H1 (cell line): ENCODE measurements at regions not wholly inside any gene's neighbourhood (a gene's known extent, or its start where the extent isn't known, plus 50 kb on each side); places are given as distances from the start of the nearest gene placed in this dataset.

ENCODE experiments used
- CTCF ChIA-PET: fragments of 300-600 bp; sonication (Branson Sonifier 250); formaldehyde crosslinking; loops from one replicate; lab custom pipeline; 2021; ENCODE audit not compliant: partially characterized antibody; lab: Charles Lee
- POLR2A ChIA-PET: fragments of 300-600 bp; sonication (Branson Sonifier 250); formaldehyde crosslinking; loops from one replicate; lab custom pipeline; 2021; ENCODE audit warnings: inconsistent platforms; ENCODE audit not compliant: partially characterized antibody; lab: Charles Lee
- DNase-seq, 2 experiments: peaks; one replicate each; pipeline versions ENCODE4 v3.0.0 to v3.0.0-alpha.2; 2010 to 2022; ENCODE audit warnings: low spot score in 2 of 2, low read depth in 1 of 2, mixed read lengths in 1 of 2
- FAIRE-seq: peaks from 2 replicates; lab custom pipeline; 2011; peaks lifted over from hg19 to GRCh38; lab: Jason Lieb, UNC
- H2AFZ ChIP-seq: 2 replicates; pipeline ENCODE4 v1.8.1; 2012; ENCODE audit warnings: low read length, inconsistent platforms
- H2AK5ac ChIP-seq: 2 replicates; pipeline ENCODE4 v1.6.1; 2013; ENCODE audit warnings: low read depth, low read length
- H2BK120ac ChIP-seq: replicated peaks from 2 replicates; pipeline ENCODE3; 2013; ENCODE audit warnings: low read depth, low read length, inconsistent platforms
- H2BK12ac ChIP-seq: 2 replicates; pipeline ENCODE4 v1.6.1; 2013; ENCODE audit warnings: low read depth, low read length
- H2BK15ac ChIP-seq: 2 replicates; pipeline ENCODE4 v1.6.1; 2013; ENCODE audit warnings: low read length
- H2BK20ac ChIP-seq: 2 replicates; pipeline ENCODE4 v1.6.1; 2013; ENCODE audit warnings: low read length
- H2BK5ac ChIP-seq: 2 replicates; pipeline ENCODE4 v1.6.1; 2013; ENCODE audit warnings: low read depth, low read length
- H3K14ac ChIP-seq: 2 replicates; pipeline ENCODE4 v1.6.1; 2013; ENCODE audit warnings: inconsistent platforms; ENCODE audit not compliant: insufficient read length
- H3K18ac ChIP-seq: 2 replicates; pipeline ENCODE4 v1.6.1; 2013; ENCODE audit warnings: low read length; ENCODE audit errors: extremely low read depth
- H3K23ac ChIP-seq: 2 replicates; pipeline ENCODE4 v1.6.1; 2013; ENCODE audit warnings: inconsistent platforms; ENCODE audit not compliant: insufficient read length
- H3K23me2 ChIP-seq: 2 replicates; pipeline ENCODE4 v1.6.1; 2013; ENCODE audit warnings: low read depth, low read length
- H3K27ac ChIP-seq: 2 replicates; pipeline ENCODE4 v1.6.1; 2011; ENCODE audit warnings: low read depth, low read length, inconsistent platforms
- H3K27me3 ChIP-seq, 4 experiments: replicated peaks in 1 of 4; 1 replicate in 1 of 4; 2 replicates in 3 of 4; pipeline versions ENCODE4 v1.6.1 to v1.8.1; 2011 to 2013; ENCODE audit warnings: low read length in 3 of 4, mild to moderate bottlenecking in 3 of 4, inconsistent platforms in 2 of 4, mixed read lengths in 2 of 4, moderate library complexity in 1 of 4; ENCODE audit not compliant: control insufficient read depth in 3 of 4, insufficient read depth in 3 of 4; ENCODE audit errors: extremely low read depth in 1 of 4
- H3K36me3 ChIP-seq, 4 experiments: 2 replicates each; pipeline versions ENCODE4 v1.6.1 to v1.8.1; 2011 to 2013; ENCODE audit warnings: mild to moderate bottlenecking in 4 of 4, low read length in 3 of 4, moderate library complexity in 2 of 4, control low read depth in 1 of 4, inconsistent platforms in 1 of 4; ENCODE audit not compliant: insufficient read depth in 4 of 4, control insufficient read depth in 2 of 4
- H3K4ac ChIP-seq: replicated peaks from 2 replicates; pipeline ENCODE3; 2013; ENCODE audit warnings: low read length, low read depth, mixed read lengths, inconsistent platforms; ENCODE audit not compliant: insufficient read length
- H3K4me1 ChIP-seq, 4 experiments: replicated peaks in 1 of 4; 1 replicate in 1 of 4; 2 replicates in 3 of 4; pipeline versions ENCODE4 v1.6.1 to v1.8.1; 2011 to 2013; ENCODE audit warnings: low read length in 3 of 4, inconsistent platforms in 2 of 4, mixed read lengths in 1 of 4; ENCODE audit not compliant: insufficient read depth in 4 of 4, control insufficient read depth in 3 of 4
- H3K4me2 ChIP-seq, 2 experiments: 2 replicates each; pipeline versions ENCODE4 v1.6.1 to v1.8.1; 2011 to 2013; ENCODE audit warnings: low read depth in 2 of 2, low read length in 2 of 2, control low read depth in 1 of 2, inconsistent platforms in 1 of 2, mild to moderate bottlenecking in 1 of 2; ENCODE audit not compliant: insufficient read depth in 1 of 2
- H3K4me3 ChIP-seq, 4 experiments: fragments of 200-600, 300-600 bp in 1 of 4; sonication (generic), shearing (Covaris generic), sonication (Bioruptor Twin) in 1 of 4; 2 replicates each; pipeline versions ENCODE4 v1.5.1 to v1.8.1; 2011 to 2016; ENCODE audit warnings: low read length in 4 of 4, low read depth in 3 of 4, control low read depth in 2 of 4, inconsistent platforms in 2 of 4, mild to moderate bottlenecking in 2 of 4, mixed read lengths in 1 of 4, moderate library complexity in 1 of 4; ENCODE audit not compliant: insufficient read depth in 2 of 4; ENCODE audit errors: extremely low read depth in 1 of 4
- H3K56ac ChIP-seq: replicated peaks from 2 replicates; pipeline ENCODE3; 2013; ENCODE audit warnings: low read depth, mild to moderate bottlenecking, mixed read lengths, low read length, inconsistent platforms; ENCODE audit not compliant: insufficient read length
- H3K79me1 ChIP-seq: 2 replicates; pipeline ENCODE4 v1.6.1; 2013; ENCODE audit warnings: low read depth, low read length, control low read depth
- H3K79me2 ChIP-seq, 2 experiments: 2 replicates each; pipeline versions ENCODE4 v1.6.1 to v1.8.1; 2012 to 2013; ENCODE audit warnings: low read length in 2 of 2, mild to moderate bottlenecking in 2 of 2, inconsistent platforms in 1 of 2; ENCODE audit not compliant: insufficient read depth in 2 of 2, control insufficient read depth in 1 of 2
- H3K9ac ChIP-seq, 4 experiments: replicated peaks in 1 of 4; 1 replicate in 1 of 4; 2 replicates in 3 of 4; pipeline versions ENCODE4 v1.6.1 to v1.8.1; 2011 to 2013; ENCODE audit warnings: low read depth in 3 of 4, low read length in 3 of 4, control low read depth in 2 of 4, mild to moderate bottlenecking in 2 of 4, moderate library complexity in 2 of 4, inconsistent platforms in 1 of 4; ENCODE audit errors: extremely low read depth in 1 of 4
- H3K9me3 ChIP-seq, 2 experiments: 2 replicates each; pipeline versions ENCODE4 v1.6.1 to v1.8.1; 2012 to 2013; ENCODE audit warnings: mild to moderate bottlenecking in 2 of 2, moderate library complexity in 2 of 2, control low read depth in 1 of 2, inconsistent platforms in 1 of 2, low read depth in 1 of 2, low read length in 1 of 2, mixed read lengths in 1 of 2; ENCODE audit not compliant: insufficient read depth in 2 of 2
- H4K20me1 ChIP-seq, 2 experiments: replicated peaks in 1 of 2; 2 replicates each; pipeline versions ENCODE3 to v1.8.1; 2011 to 2013; ENCODE audit warnings: inconsistent platforms in 2 of 2, low read length in 2 of 2, mild to moderate bottlenecking in 1 of 2; ENCODE audit not compliant: insufficient read depth in 2 of 2, control insufficient read depth in 1 of 2
- H4K5ac ChIP-seq: 2 replicates; pipeline ENCODE4 v1.6.1; 2013; ENCODE audit warnings: low read length, low read depth, mixed read lengths, inconsistent platforms; ENCODE audit not compliant: insufficient read length
- H4K8ac ChIP-seq: 2 replicates; pipeline ENCODE4 v1.8.0; 2013; ENCODE audit warnings: mild to moderate bottlenecking, moderate library complexity, low read length, inconsistent platforms; ENCODE audit not compliant: insufficient read depth; ENCODE audit errors: extremely low read depth
- H4K91ac ChIP-seq: replicated peaks from 2 replicates; pipeline ENCODE3; 2013; ENCODE audit warnings: low read length, mixed read lengths, inconsistent platforms; ENCODE audit not compliant: insufficient read length
- KDM4A ChIP-seq: IDR thresholded peaks from one replicate; pipeline ENCODE4 v1.7.1; 2012; ENCODE audit warnings: low read depth, mild to moderate bottlenecking, moderate library complexity, low read length, inconsistent platforms; ENCODE audit not compliant: severe bottlenecking
- RNF2 ChIP-seq: fragments of 200-900, 300-1000 bp; sonication (generic); IDR thresholded peaks from 2 replicates; pipeline ENCODE4 v1.7.1; 2016; ENCODE audit warnings: borderline replicate concordance, low read depth, mild to moderate bottlenecking, antibody characterized with exemption, low read length; ENCODE audit not compliant: poor library complexity, severe bottlenecking; ENCODE audit errors: missing control alignments
- SRF ChIP-seq: IDR thresholded peaks from 2 replicates; pipeline ENCODE4 v1.6.1; 2011; ENCODE audit warnings: mild to moderate bottlenecking, low read depth, low read length, moderate library complexity
- TBP ChIP-seq: IDR thresholded peaks from 2 replicates; pipeline ENCODE4 v1.6.1; 2011; ENCODE audit warnings: low read depth, low read length, improper control_type of control experiment

GRCh38 chr12:91723191-91723590 is 422.5 kb downstream of the BTG1 start:
- Histone ChIP-seq H3K56ac (no peak overlapping the region), H4K5ac (no peak overlapping the region), H3K4me1 (no peaks in the 10 kb centered on the region), H3K79me2 (no peaks in the 10 kb centered on the region), H4K91ac (no peak overlapping the region), H2BK20ac (no peak overlapping the region), H2AK5ac (no peak overlapping the region), H3K27ac (no peak overlapping the region), H2BK120ac (no peak overlapping the region), H3K27me3 (no peaks in the 10 kb centered on the region), H2BK5ac (no peak overlapping the region), H3K14ac (no peak overlapping the region), H3K4ac (no peak overlapping the region), H3K23ac (no peak overlapping the region), H4K20me1 (no peaks in the 10 kb centered on the region), H3K23me2 (no peaks in the 10 kb centered on the region; the same call in 1 of the 2 replicates), H3K9ac (no peak overlapping the region), H3K9me3 (no peaks in the 10 kb centered on the region), H3K36me3 (no peaks in the 10 kb centered on the region), H3K18ac (no peak overlapping the region), H2BK12ac (no peak overlapping the region), H2BK15ac (no peak overlapping the region), H2AFZ (no peak overlapping the region), H4K8ac (no peak overlapping the region), H3K79me1 (no peaks in the 10 kb centered on the region), H3K4me2 (no peak overlapping the region), H3K4me3 (no peak overlapping the region)
- POLR2A ChIA-PET = no interaction called here
- FAIRE-seq (no peak), DNase-seq (no peak)
- CTCF ChIA-PET = no interaction called here
- TF ChIP-seq SRF (no peak), KDM4A (no peak), RNF2 (no peak), TBP (no peak)
